ENCODE measurements at regions not wholly inside any gene's neighbourhood (a gene's known extent, or its start where the extent isn't known, plus 50 kb on each side); places are given as distances from the start of the nearest gene placed in this dataset.

DNA sequence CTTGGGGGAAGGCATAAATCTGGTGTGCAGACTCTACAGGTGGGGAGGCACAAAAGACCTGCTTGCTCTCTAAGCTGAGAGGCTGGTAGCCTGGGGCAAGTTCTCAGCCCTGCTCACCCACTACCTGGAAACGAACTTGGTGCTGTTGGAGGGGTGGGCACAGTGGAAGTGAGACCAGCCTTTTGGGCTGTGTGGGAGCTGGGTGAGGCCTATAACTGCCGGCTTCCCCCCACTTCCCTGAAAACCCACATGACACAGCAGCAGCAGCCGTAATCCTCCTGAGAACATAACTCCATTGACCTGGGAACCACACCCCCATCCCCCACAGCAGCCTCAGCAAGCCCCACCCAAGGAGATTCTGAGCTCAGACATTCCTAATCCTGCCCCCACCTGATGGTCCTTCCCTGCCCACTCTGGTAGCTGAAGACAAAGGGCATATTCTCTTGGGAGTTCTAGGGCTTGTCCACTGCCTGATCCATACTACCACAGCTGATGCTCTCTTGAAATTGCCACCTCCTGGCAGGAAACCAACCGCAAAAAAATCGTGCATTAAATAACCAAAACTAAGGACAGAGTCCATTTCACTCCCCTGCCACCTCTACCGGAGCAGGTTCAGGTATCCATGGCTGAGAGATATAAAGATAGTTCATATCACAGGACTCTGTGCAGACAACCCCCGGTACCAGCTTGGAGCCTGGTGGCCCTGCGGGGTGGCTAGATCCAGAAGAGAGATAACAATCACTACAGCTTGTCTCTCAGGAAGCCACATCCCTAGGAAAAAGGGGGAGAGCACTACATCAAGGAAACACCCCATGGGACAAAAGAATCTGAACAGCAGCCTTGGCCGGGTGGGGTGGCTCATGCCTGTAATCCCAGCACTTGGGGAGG lies 178.1 kb downstream of the NDUFA10 start:
- TF ChIP-seq, protein P1, sequence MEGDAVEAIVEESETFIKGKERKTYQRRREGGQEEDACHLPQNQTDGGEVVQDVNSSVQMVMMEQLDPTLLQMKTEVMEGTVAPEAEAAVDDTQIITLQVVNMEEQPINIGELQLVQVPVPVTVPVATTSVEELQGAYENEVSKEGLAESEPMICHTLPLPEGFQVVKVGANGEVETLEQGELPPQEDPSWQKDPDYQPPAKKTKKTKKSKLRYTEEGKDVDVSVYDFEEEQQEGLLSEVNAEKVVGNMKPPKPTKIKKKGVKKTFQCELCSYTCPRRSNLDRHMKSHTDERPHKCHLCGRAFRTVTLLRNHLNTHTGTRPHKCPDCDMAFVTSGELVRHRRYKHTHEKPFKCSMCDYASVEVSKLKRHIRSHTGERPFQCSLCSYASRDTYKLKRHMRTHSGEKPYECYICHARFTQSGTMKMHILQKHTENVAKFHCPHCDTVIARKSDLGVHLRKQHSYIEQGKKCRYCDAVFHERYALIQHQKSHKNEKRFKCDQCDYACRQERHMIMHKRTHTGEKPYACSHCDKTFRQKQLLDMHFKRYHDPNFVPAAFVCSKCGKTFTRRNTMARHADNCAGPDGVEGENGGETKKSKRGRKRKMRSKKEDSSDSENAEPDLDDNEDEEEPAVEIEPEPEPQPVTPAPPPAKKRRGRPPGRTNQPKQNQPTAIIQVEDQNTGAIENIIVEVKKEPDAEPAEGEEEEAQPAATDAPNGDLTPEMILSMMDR (IDR thresholded peaks at IDR 0.05) = no peak
- TF ChIP-seq POLR2A (IDR thresholded peaks at IDR 0.05) = no peak
